ENCODE measurements at regions not wholly inside any gene's neighbourhood (a gene's known extent, or its start where the extent isn't known, plus 50 kb on each side); places are given as distances from the start of the nearest gene placed in this dataset.
"Not testable (repeated sequence)": the region's sequence is repeated elsewhere in the genome, so short reads cannot be mapped to it uniquely, and the experiment has no call there.

DNA sequence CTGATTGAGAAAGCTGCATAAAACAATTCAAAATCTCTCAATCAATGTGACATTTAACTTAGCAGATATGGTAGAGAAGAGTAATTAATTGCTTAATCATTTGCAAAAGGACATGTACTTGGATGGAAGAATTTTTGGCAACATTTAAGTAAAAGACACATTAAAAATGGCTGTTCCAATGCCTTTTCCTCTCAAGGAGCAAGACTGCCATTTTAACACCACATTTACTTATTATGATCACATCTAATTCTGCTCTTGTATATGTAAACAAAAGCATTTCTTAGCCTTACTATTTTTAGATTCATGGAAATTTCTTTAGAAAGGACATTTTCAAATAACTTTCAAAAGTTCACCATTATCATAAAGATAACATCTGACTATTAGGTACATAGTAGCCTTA, 360.0 kb downstream of the HINT1 start:
- no peak for TF ChIP-seq TAF1 (IDR thresholded peaks at IDR 0.05; ENCODE audit: borderline replicate concordance, low read depth, low read length)
- no peak for TF ChIP-seq POLR2A (IDR thresholded peaks at IDR 0.05; ENCODE audit: low read depth, low read length)
- no peak for TF ChIP-seq POLR2AphosphoS5 (IDR thresholded peaks at IDR 0.05; ENCODE audit: low read depth, low read length)
- FAIRE-seq: no peak
- no peak for DNase-seq (ENCODE audit: insufficient read length)

DNA sequence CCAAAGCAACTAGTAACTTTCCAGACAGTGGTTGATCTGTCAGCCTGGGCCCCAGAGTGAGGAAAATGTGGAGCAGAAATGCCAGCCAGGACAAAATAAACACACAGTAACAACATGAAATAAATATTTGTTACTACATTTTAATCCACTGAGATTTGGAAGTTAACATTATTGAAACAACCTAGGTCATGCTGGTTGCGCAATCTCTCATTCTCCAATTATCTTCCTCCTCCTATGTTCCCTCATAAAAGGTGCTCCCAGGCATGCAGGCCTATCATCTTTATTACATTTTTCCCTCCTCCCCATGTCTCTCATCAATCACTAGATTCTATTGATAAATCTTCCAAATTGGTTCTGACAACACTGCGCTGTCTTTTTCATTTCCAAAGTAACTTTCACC, 363.1 kb downstream of the HINT1 start:
- no peak for DNase-seq (ENCODE audit: insufficient read length)
- no peak for TF ChIP-seq POLR2AphosphoS5 (IDR thresholded peaks at IDR 0.05; ENCODE audit: low read depth, low read length)
- no peak for TF ChIP-seq POLR2A (IDR thresholded peaks at IDR 0.05; ENCODE audit: low read depth, low read length)
- TF ChIP-seq TAF1 (IDR thresholded peaks at IDR 0.05; ENCODE audit: borderline replicate concordance, low read depth, low read length): no peak
- no peak for FAIRE-seq

DNA sequence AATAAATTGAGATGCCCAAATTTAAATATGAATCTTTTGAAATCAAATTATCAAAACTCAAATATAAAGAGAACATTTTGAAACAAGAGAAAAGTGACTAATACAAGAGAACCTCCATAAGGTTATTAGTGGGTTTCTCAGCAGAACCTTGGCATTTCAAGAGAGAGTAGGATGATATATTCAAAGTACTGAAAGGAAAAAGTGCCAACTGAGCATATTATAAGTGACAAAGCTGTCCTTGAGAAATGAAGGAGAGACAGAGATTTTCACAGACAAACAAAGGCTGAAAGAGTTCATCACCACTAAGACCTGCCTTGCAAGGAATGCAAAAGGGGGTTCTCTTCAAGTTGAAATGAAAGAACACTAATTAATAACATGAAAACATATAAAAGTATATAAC, 366.0 kb downstream of the HINT1 start:
- no peak for TF ChIP-seq TAF1 (IDR thresholded peaks at IDR 0.05; ENCODE audit: borderline replicate concordance, low read depth, low read length)
- no peak for TF ChIP-seq POLR2A (IDR thresholded peaks at IDR 0.05; ENCODE audit: low read depth, low read length)
- no peak for TF ChIP-seq POLR2AphosphoS5 (IDR thresholded peaks at IDR 0.05; ENCODE audit: low read depth, low read length)
- no peak for DNase-seq (ENCODE audit: insufficient read length)
- FAIRE-seq: no peak

DNA sequence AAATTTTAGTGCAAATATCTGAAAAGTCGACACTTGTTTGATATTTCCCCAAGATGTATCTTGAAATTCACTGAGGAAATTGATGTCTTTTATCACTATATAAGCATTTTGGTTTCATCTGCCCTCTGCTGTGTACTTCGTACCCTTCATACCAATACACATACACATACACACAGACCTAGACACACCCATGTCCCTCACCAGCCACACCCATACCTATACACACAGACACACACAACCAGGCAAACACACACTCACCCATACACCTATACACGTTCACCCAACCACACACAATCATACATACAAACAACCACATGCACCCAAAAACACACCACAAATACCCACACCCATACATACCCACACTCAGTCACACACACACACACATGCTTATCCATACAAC, 367.8 kb downstream of the HINT1 start:
- DNase-seq (ENCODE audit: insufficient read length): no peak
- TF ChIP-seq POLR2AphosphoS5 (IDR thresholded peaks at IDR 0.05; ENCODE audit: low read depth, low read length) (no peak), TAF1 (IDR thresholded peaks at IDR 0.05; ENCODE audit: borderline replicate concordance, low read depth, low read length) (no peak), POLR2A (IDR thresholded peaks at IDR 0.05; ENCODE audit: low read depth, low read length) (no peak)
- FAIRE-seq: no peak

DNA sequence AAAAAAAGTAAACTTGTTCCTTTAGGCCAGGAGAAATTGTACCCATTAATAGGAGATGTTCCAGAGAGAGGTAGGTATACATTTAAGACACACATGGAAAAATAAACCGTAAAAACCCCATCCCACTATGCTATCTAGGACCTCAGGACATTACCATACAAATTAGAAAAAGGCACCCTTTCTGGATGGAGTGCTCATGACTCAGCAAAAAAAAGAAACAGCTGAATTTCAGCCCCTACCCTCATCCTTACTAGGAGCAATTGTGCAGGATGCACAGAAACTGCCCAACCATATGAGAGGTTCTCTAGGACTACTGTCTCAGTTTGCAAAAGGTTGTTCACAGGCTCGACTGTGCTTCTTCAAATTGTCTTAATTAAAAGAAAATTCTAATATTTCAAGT, 368.2 kb downstream of the HINT1 start:
- FAIRE-seq: no peak
- DNase-seq (ENCODE audit: insufficient read length): no peak
- TF ChIP-seq POLR2A (IDR thresholded peaks at IDR 0.05; ENCODE audit: low read depth, low read length) (no peak), POLR2AphosphoS5 (IDR thresholded peaks at IDR 0.05; ENCODE audit: low read depth, low read length) (no peak), TAF1 (IDR thresholded peaks at IDR 0.05; ENCODE audit: borderline replicate concordance, low read depth, low read length) (no peak)

DNA sequence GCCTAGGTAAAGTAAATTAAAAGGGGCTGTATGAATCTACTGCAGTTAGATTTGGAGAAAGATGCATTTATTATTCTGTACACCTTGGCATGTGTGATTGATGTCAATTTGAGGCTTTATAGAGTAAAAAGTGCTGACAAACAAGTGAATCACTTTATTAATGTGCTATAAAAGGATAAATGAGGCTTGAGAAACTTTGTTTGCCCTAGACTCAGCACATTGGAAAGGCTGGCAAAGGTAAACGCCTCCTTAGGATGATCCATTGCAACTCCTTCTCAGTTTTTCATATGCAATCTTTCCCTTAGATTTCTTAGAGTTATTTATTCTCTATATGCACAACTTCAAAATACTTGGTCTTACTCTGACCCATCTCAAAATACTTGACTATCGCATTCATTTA, 369.0 kb downstream of the HINT1 start:
- no peak for DNase-seq (ENCODE audit: insufficient read length)
- no peak for FAIRE-seq
- TF ChIP-seq POLR2AphosphoS5 (IDR thresholded peaks at IDR 0.05; ENCODE audit: low read depth, low read length): no peak
- no peak for TF ChIP-seq POLR2A (IDR thresholded peaks at IDR 0.05; ENCODE audit: low read depth, low read length)
- no peak for TF ChIP-seq TAF1 (IDR thresholded peaks at IDR 0.05; ENCODE audit: borderline replicate concordance, low read depth, low read length)

DNA sequence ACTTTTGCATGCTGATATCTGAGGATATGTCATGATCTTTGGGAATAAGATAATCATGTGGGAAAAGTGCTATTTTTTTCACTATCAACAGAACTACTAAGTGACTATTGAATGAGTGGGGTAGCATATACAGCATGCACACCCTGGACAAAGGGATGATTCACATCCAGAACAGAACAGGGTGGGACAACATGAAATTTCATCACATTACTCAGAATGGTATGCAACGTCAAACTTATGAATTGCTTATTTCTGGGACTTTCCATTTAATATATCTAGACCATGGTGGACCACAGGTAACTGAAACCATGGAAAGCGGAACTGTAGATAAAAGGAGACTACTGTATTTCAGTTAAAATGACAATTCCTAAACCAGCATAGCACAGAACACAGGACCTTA, 370.0 kb downstream of the HINT1 start:
- TF ChIP-seq POLR2AphosphoS5 (IDR thresholded peaks at IDR 0.05; ENCODE audit: low read depth, low read length): no peak
- no peak for FAIRE-seq
- DNase-seq (ENCODE audit: insufficient read length): no peak

DNA sequence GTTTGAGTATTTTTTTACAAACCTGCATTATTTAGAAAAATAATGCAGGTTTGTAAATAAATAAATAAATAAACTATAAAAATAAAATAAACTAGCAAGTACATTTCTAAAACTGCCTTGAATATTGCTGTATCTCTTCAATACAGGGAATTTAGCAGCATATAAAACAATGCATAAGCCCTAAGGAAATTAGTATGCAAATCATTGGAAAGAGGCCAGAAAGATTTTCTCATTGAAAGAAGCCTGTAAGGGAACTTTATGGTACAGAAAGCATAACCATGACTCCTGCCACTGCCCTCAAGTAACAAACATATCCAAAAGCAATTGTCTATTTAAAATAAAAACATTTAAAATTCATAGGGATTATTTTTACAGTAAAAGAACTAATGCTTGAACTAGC, 387.3 kb downstream of the HINT1 start:
- TF ChIP-seq POLR2A (IDR thresholded peaks at IDR 0.05; ENCODE audit: low read depth, low read length) (no peak), POLR2AphosphoS5 (IDR thresholded peaks at IDR 0.05; ENCODE audit: low read depth, low read length) (no peak), TAF1 (IDR thresholded peaks at IDR 0.05; ENCODE audit: borderline replicate concordance, low read depth, low read length) (no peak)
- no peak for DNase-seq (ENCODE audit: insufficient read length)
- no peak for FAIRE-seq

DNA sequence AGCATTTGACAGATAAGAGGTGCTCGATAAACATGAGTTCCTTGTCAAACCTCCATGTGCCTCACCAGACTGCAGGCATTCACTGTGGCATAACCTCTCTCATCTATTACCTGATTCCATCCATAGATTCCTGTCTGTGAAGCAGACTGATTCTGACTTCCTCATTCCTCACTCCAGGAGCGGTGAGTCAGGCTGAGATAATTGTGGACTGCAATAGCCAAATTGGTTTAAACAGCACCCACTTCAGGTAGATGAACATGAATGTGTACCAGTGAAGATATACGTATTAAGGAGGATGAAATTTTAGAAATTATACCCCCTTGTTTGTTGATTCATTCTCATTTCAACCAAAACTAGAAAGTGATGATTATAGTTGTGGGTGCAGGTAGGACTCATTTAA, 391.2 kb downstream of the HINT1 start:
- DNase-seq (ENCODE audit: insufficient read length) (no peak), FAIRE-seq (no peak)
- TF ChIP-seq TAF1 (IDR thresholded peaks at IDR 0.05; ENCODE audit: borderline replicate concordance, low read depth, low read length) (no peak), POLR2A (IDR thresholded peaks at IDR 0.05; ENCODE audit: low read depth, low read length) (no peak), POLR2AphosphoS5 (IDR thresholded peaks at IDR 0.05; ENCODE audit: low read depth, low read length) (no peak)

DNA sequence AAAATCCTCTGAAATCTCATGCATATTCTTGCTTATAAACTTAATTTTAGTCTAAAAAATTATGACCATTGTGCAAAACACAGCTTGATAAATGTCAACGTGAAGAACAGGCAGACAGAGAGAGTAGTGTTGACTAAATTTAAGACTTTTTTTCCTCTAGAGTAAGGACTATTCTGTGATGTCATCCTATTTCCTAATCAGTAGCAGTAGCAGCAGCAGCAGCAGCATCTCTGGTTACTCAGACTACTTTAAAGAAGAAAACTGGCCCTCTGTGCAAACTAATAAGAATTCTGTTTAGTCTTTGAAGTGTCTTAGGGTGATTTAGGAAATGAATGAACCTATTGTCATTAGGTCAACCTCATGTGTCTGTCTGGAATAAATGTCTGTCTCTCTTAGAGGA, 403.0 kb downstream of the HINT1 start:
- DNase-seq (ENCODE audit: insufficient read length) (no peak), FAIRE-seq (no peak)
- TF ChIP-seq TAF1 (IDR thresholded peaks at IDR 0.05; ENCODE audit: borderline replicate concordance, low read depth, low read length) (no peak), POLR2AphosphoS5 (IDR thresholded peaks at IDR 0.05; ENCODE audit: low read depth, low read length) (no peak), POLR2A (IDR thresholded peaks at IDR 0.05; ENCODE audit: low read depth, low read length) (no peak)

DNA sequence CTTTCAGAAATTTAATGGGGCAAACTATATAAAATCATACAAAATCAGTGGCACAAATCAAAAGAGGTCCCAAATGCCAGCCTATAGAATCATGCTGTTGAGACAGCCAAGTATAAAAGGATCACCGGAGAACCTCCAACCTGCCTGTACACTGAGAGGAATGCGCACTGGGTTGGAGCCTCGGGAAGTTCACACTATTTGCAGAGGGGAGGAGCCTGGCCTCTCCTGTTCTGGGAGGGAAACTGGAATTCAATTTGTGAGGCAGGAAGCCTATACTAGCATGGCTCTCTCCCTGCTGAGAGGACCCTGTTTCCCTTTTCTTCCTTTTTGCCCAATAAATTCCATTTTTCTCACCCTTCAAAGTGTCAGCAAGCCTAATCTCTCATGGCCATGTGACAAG, 406.0 kb downstream of the HINT1 start:
- no peak for TF ChIP-seq TAF1 (IDR thresholded peaks at IDR 0.05; ENCODE audit: borderline replicate concordance, low read depth, low read length)
- no peak for TF ChIP-seq POLR2AphosphoS5 (IDR thresholded peaks at IDR 0.05; ENCODE audit: low read depth, low read length)
- no peak for TF ChIP-seq POLR2A (IDR thresholded peaks at IDR 0.05; ENCODE audit: low read depth, low read length)
- FAIRE-seq (no peak), DNase-seq (ENCODE audit: insufficient read length) (no peak)

DNA sequence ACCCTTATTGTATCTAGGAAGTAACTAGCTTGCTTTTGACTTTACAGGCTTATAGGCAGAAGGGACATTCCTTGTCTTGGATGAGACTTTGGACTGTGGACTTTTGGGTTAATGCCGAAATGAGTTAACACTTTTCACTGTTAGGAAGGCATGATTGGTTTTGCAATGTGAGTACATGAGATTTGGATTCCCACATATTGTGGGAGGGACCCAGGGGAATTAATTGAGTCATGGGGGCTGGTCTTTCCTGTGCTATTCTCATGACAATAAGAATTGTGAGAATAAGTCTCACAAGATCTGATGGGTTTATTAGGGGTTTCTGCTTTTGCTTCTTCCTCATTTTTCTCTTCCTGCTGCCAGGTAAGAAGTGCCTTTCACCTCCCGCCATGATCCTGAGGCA, 417.5 kb downstream of the HINT1 start:
- DNase-seq (ENCODE audit: insufficient read length): no peak
- no peak for FAIRE-seq
- TF ChIP-seq POLR2AphosphoS5 (IDR thresholded peaks at IDR 0.05; ENCODE audit: low read depth, low read length) (no peak), TAF1 (IDR thresholded peaks at IDR 0.05; ENCODE audit: borderline replicate concordance, low read depth, low read length) (no peak), POLR2A (IDR thresholded peaks at IDR 0.05; ENCODE audit: low read depth, low read length) (no peak)

DNA sequence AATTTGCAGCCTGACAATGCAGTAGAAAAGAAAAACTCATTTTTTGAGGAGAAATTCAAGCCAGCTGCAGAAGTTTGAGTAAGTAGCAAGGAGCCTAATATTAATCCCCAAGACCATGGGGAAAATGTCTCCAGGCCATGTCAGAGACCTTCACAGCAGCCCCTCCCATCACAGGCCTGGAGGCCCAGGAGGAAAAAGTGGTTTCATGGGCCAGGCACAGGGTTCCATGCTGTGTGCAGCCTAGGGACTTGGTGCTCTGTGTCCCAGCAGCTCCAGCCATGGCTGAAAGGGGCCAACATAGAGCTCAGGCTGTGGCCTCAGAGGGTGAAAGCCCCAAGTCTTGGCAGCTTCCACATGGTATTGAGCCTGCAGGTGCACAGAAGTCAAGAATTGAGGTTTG, 418.4 kb downstream of the HINT1 start:
- not testable (repeated sequence) for FAIRE-seq; DNase-seq (ENCODE audit: insufficient read length)
